Peyer's patch (tissue), 4 donors: ENCODE measurements at regions not wholly inside any gene's neighbourhood (a gene's known extent, or its start where the extent isn't known, plus 50 kb on each side); places are given as distances from the start of the nearest gene placed in this dataset.

Experiments used
- DNase-seq, 3 donors: peaks; one replicate each; pipeline ENCODE4 v3.0.0-alpha.2; 2017 to 2019
- H3K27ac ChIP-seq, 4 donors: fragments of 200-600 bp; sonication (generic); one replicate each; pipeline ENCODE4 v1.5.1; 2016 to 2019
- H3K27me3 ChIP-seq, 2 donors: fragments of 200-600 bp; sonication (generic); one replicate each; pipeline ENCODE4 v1.5.1; 2019
- H3K36me3 ChIP-seq, 3 donors: fragments of 200-600 bp; sonication (generic); one replicate each; pipeline ENCODE4 v1.5.1; 2016 to 2019
- H3K4me1 ChIP-seq, 4 donors: fragments of 200-600 bp; sonication (generic); one replicate each; pipeline ENCODE4 v1.5.1; 2016 to 2019
- H3K4me3 ChIP-seq, 4 donors: fragments of 200-600 bp; sonication (generic); 1 replicate in 3 of 4; 2 replicates in 1 of 4; pipeline ENCODE4 v1.5.1; 2016 to 2019; ENCODE audit warnings: mild to moderate bottlenecking in 1 of 4
- H3K9me3 ChIP-seq, 4 donors: fragments of 200-600 bp; sonication (generic); one replicate each; pipeline ENCODE4 v1.5.1; 2016 to 2019; ENCODE audit warnings: mild to moderate bottlenecking in 1 of 4
- POLR2A ChIP-seq, 2 donors: fragments of 450-650 bp; IDR thresholded peaks; one replicate each; pipeline ENCODE4 v1.5.1; 2017; ENCODE audit warnings: antibody characterized with exemption in 2 of 2, mild to moderate bottlenecking in 2 of 2, moderate library complexity in 2 of 2
- TF ChIP-seq, protein P1 (sequence below), 6 experiments: fragments of 450-650 bp in 4 of 6; fragments of 200-600 bp in 2 of 6; sonication (generic) in 1 of 6; IDR thresholded peaks; one replicate each; pipeline ENCODE4 v1.5.1; 2017 to 2019; ENCODE audit warnings: antibody characterized with exemption in 6 of 6, mild to moderate bottlenecking in 3 of 6, moderate library complexity in 1 of 6

GRCh38 chr4:4687100-4687499 lies 145.3 kb upstream of the STX18 start:
- H3K4me3 ChIP-seq, result no peak overlapping the region
- no peaks in the 10 kb centered on the region for H3K27me3 ChIP-seq
- TF ChIP-seq, protein P1, sequence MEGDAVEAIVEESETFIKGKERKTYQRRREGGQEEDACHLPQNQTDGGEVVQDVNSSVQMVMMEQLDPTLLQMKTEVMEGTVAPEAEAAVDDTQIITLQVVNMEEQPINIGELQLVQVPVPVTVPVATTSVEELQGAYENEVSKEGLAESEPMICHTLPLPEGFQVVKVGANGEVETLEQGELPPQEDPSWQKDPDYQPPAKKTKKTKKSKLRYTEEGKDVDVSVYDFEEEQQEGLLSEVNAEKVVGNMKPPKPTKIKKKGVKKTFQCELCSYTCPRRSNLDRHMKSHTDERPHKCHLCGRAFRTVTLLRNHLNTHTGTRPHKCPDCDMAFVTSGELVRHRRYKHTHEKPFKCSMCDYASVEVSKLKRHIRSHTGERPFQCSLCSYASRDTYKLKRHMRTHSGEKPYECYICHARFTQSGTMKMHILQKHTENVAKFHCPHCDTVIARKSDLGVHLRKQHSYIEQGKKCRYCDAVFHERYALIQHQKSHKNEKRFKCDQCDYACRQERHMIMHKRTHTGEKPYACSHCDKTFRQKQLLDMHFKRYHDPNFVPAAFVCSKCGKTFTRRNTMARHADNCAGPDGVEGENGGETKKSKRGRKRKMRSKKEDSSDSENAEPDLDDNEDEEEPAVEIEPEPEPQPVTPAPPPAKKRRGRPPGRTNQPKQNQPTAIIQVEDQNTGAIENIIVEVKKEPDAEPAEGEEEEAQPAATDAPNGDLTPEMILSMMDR (IDR thresholded peaks at IDR 0.05), result no peak
- TF ChIP-seq POLR2A (IDR thresholded peaks at IDR 0.05), result no peak
- no peaks in the 10 kb centered on the region for H3K36me3 ChIP-seq
- H3K4me1 ChIP-seq, result no peaks in the 10 kb centered on the region
- no peaks in the 10 kb centered on the region for H3K9me3 ChIP-seq
- DNase-seq, result no peak
- H3K27ac ChIP-seq, result no peak overlapping the region

GRCh38 chr4:4685810-4686795 lies 144.3 kb upstream of the STX18 start:
- H3K27me3 ChIP-seq, result no peaks in the 10 kb centered on the region
- H3K4me1 ChIP-seq, result no peaks in the 10 kb centered on the region
- TF ChIP-seq POLR2A (IDR thresholded peaks at IDR 0.05), result no peak
- TF ChIP-seq, protein P1 (IDR thresholded peaks at IDR 0.05), result no peak
- H3K27ac ChIP-seq, result no peak overlapping the region
- H3K36me3 ChIP-seq, result no peaks in the 10 kb centered on the region
- H3K4me3 ChIP-seq, result no peak overlapping the region
- no peaks in the 10 kb centered on the region for H3K9me3 ChIP-seq
- no peak for DNase-seq

DNA sequence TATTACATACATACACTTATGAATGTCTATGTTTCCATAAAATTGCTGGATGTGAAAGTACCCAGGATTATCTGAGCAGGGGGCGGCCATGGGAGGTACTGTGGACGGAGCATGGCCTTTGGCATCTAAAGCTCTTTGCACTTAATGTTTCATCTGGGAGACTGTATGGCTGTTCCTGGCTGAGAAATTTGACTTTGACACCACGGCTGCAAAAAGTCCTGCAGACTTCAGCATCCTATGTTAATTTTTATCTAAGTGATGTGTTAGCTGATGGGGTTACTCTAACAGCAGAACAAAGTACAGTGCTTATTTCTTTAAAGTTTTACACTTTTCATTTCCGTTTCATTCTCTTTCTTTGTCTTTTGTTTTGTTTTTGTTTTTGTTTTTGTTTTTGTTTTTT lies 139.8 kb upstream of the STX18 start:
- Histone ChIP-seq H3K4me3 (no peak overlapping the region), H3K36me3 (no peaks in the 10 kb centered on the region), H3K4me1 (no peaks in the 10 kb centered on the region), H3K27me3 (no peaks in the 10 kb centered on the region), H3K9me3 (no peaks in the 10 kb centered on the region), H3K27ac (no peak overlapping the region)
- DNase-seq, result no peak
- TF ChIP-seq, protein P1 (IDR thresholded peaks at IDR 0.05), result no peak
- TF ChIP-seq POLR2A (IDR thresholded peaks at IDR 0.05), result no peak

GRCh38 chr4:4680758-4681157 lies 138.9 kb upstream of the STX18 start:
- H3K4me3 ChIP-seq, result no peak overlapping the region
- H3K27me3 ChIP-seq, result no peaks in the 10 kb centered on the region
- no peaks in the 10 kb centered on the region for H3K9me3 ChIP-seq
- TF ChIP-seq POLR2A (IDR thresholded peaks at IDR 0.05), result no peak
- TF ChIP-seq, protein P1 (IDR thresholded peaks at IDR 0.05), result no peak
- H3K4me1 ChIP-seq, result no peaks in the 10 kb centered on the region
- H3K36me3 ChIP-seq, result no peaks in the 10 kb centered on the region
- no peak for DNase-seq
- H3K27ac ChIP-seq, result no peak overlapping the region

- Histone ChIP-seq H3K36me3 (no peaks in the 10 kb centered on the region), H3K9me3 (no peaks in the 10 kb centered on the region), H3K4me1 (no peaks in the 10 kb centered on the region), H3K27ac (no peak overlapping the region), H3K27me3 (no peaks in the 10 kb centered on the region), H3K4me3 (no peak overlapping the region)
- no peak for DNase-seq
- TF ChIP-seq, protein P1 (IDR thresholded peaks at IDR 0.05), result no peak
- TF ChIP-seq POLR2A (IDR thresholded peaks at IDR 0.05), result no peak
Observed at GRCh38 chr4:4680243-4680642, 138.4 kb upstream of the STX18 start.
